ENCODE measurements at regions not wholly inside any gene's neighbourhood (a gene's known extent, or its start where the extent isn't known, plus 50 kb on each side); places are given as distances from the start of the nearest gene placed in this dataset.

GRCh38 chr7:84452618-84453017 is 258.0 kb upstream of the SEMA3A start:
- no peaks in the 10 kb centered on the region for H3K36me3 ChIP-seq
- H3K4me2 ChIP-seq = no peak overlapping the region
- Mint-ChIP-seq H3K27me3 (ENCODE audit: insufficient read depth, low read depth) (peaks cover 1% of the 10 kb centered on the region), H3K9me3 (no peaks in the 10 kb centered on the region), H3K4me1 (no peaks in the 10 kb centered on the region), H3K27ac (no peak overlapping the region), H3K36me3 (no peaks in the 10 kb centered on the region), H3K4me3 (no peak overlapping the region)
- TF ChIP-seq, protein P1, sequence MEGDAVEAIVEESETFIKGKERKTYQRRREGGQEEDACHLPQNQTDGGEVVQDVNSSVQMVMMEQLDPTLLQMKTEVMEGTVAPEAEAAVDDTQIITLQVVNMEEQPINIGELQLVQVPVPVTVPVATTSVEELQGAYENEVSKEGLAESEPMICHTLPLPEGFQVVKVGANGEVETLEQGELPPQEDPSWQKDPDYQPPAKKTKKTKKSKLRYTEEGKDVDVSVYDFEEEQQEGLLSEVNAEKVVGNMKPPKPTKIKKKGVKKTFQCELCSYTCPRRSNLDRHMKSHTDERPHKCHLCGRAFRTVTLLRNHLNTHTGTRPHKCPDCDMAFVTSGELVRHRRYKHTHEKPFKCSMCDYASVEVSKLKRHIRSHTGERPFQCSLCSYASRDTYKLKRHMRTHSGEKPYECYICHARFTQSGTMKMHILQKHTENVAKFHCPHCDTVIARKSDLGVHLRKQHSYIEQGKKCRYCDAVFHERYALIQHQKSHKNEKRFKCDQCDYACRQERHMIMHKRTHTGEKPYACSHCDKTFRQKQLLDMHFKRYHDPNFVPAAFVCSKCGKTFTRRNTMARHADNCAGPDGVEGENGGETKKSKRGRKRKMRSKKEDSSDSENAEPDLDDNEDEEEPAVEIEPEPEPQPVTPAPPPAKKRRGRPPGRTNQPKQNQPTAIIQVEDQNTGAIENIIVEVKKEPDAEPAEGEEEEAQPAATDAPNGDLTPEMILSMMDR (IDR thresholded peaks at IDR 0.05) = no peak
- TF ChIP-seq EZH2phosphoT487 (IDR thresholded peaks at IDR 0.05) = no peak
- no peak for TF ChIP-seq EZH2 (IDR thresholded peaks at IDR 0.05)
- no peaks in the 10 kb centered on the region for H3K27me3 ChIP-seq
- H3K79me2 ChIP-seq (ENCODE audit: low read depth) = no peaks in the 10 kb centered on the region
- no peaks in the 10 kb centered on the region for H3K9me3 ChIP-seq (ENCODE audit: low read depth)
- H3K4me3 ChIP-seq = no peak overlapping the region
- H3K9ac ChIP-seq = no peak overlapping the region
- no peak overlapping the region for H3K27ac ChIP-seq
- no peaks in the 10 kb centered on the region for H3K4me1 ChIP-seq
- no peaks in the 10 kb centered on the region for H4K20me1 ChIP-seq (ENCODE audit: low read depth)
- no peak for DNase-seq (ENCODE audit: low spot score)
- no peak overlapping the region for H2AFZ ChIP-seq (replicated peaks)
- no peaks in the 10 kb centered on the region for H3F3A ChIP-seq (ENCODE audit: low read depth)

DNA sequence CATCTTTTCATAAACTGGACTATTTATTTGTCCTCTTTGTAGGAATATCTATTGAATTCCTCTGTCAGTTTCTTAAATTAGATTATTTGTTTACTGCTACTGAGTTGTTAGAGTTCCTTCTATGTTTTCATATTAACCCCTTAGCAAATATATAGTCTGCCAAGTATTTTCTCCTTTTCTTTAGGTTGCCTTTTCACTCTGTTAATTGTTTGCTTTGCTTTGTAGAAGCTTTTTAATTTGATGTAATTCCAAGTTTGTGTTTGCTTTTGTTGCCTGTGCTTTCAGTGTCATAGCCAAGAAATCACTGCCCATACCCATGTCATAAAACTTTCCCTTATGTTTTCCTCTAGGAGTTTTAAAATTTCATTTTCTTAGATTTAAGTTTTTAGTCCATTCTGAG is 256.2 kb upstream of the SEMA3A start:
- Histone ChIP-seq H3K27ac (no peak overlapping the region), H3F3A (ENCODE audit: low read depth) (no peaks in the 10 kb centered on the region), H3K79me2 (ENCODE audit: low read depth) (no peaks in the 10 kb centered on the region), H4K20me1 (ENCODE audit: low read depth) (no peaks in the 10 kb centered on the region), H3K4me3 (no peak overlapping the region), H3K27me3 (no peaks in the 10 kb centered on the region), H3K9me3 (ENCODE audit: low read depth) (no peaks in the 10 kb centered on the region), H3K4me2 (no peak overlapping the region), H2AFZ (replicated peaks) (no peak overlapping the region), H3K36me3 (no peaks in the 10 kb centered on the region), H3K9ac (no peak overlapping the region), H3K4me1 (no peaks in the 10 kb centered on the region)
- DNase-seq (ENCODE audit: low spot score) = no peak
- H3K27me3 Mint-ChIP-seq (ENCODE audit: insufficient read depth, low read depth) = peaks cover 3% of the 10 kb centered on the region
- H3K9me3 Mint-ChIP-seq = peaks cover 4% of the 10 kb centered on the region
- TF ChIP-seq, protein P1 (IDR thresholded peaks at IDR 0.05) = no peak
- no peak for TF ChIP-seq EZH2phosphoT487 (IDR thresholded peaks at IDR 0.05)
- no peak for TF ChIP-seq EZH2 (IDR thresholded peaks at IDR 0.05)
- no peaks in the 10 kb centered on the region for H3K4me1 Mint-ChIP-seq
- no peaks in the 10 kb centered on the region for H3K36me3 Mint-ChIP-seq
- H3K27ac Mint-ChIP-seq = no peak overlapping the region
- H3K4me3 Mint-ChIP-seq = no peak overlapping the region

- no peaks in the 10 kb centered on the region for H3K27me3 ChIP-seq
- no peak for DNase-seq (ENCODE audit: low spot score)
- H3K27ac Mint-ChIP-seq = no peak overlapping the region
Observed at GRCh38 chr7:84447636-84448293, 253.2 kb upstream of the SEMA3A start.

More at GRCh38 chr7:84447636-84448293, 253.2 kb upstream of the SEMA3A start:
- no peaks in the 10 kb centered on the region for H3K36me3 ChIP-seq
- H3K4me3 Mint-ChIP-seq = no peak overlapping the region
- H3K4me2 ChIP-seq = no peak overlapping the region
- no peaks in the 10 kb centered on the region for H3F3A ChIP-seq (ENCODE audit: low read depth)
- H3K9ac ChIP-seq = no peak overlapping the region
- H3K36me3 Mint-ChIP-seq = no peaks in the 10 kb centered on the region
- no peak overlapping the region for H3K27ac ChIP-seq
- H2AFZ ChIP-seq (replicated peaks) = no peak overlapping the region
- no peaks in the 10 kb centered on the region for H4K20me1 ChIP-seq (ENCODE audit: low read depth)
- TF ChIP-seq, protein P1 (IDR thresholded peaks at IDR 0.05) = no peak
- TF ChIP-seq EZH2 (IDR thresholded peaks at IDR 0.05) (no peak), EZH2phosphoT487 (IDR thresholded peaks at IDR 0.05) (no peak)
- no peak overlapping the region for H3K4me3 ChIP-seq
- no peaks in the 10 kb centered on the region for H3K9me3 ChIP-seq (ENCODE audit: low read depth)
- H3K27me3 Mint-ChIP-seq (ENCODE audit: insufficient read depth, low read depth) = peaks cover 3% of the 10 kb centered on the region
- no peaks in the 10 kb centered on the region for H3K79me2 ChIP-seq (ENCODE audit: low read depth)
- H3K9me3 Mint-ChIP-seq = peaks cover 4% of the 10 kb centered on the region
- H3K4me1 ChIP-seq = no peaks in the 10 kb centered on the region
- no peaks in the 10 kb centered on the region for H3K4me1 Mint-ChIP-seq

Measured in neural progenitor cell (in vitro differentiated cells).